Progenitor cell of endocrine pancreas (in vitro differentiated cells): ENCODE measurements at regions not wholly inside any gene's neighbourhood (a gene's known extent, or its start where the extent isn't known, plus 50 kb on each side); places are given as distances from the start of the nearest gene placed in this dataset.

ENCODE experiments used
- DNase-seq: peaks from one replicate; pipeline ENCODE4 v3.0.0; 2021; ENCODE audit warnings: low spot score; ENCODE audit not compliant: unreplicated experiment
- H3K27ac Mint-ChIP-seq: 2 replicates; pipeline ENCODE4 v1.8.0; 2021; ENCODE audit warnings: mild to moderate bottlenecking, moderate library complexity, mixed read lengths
- H3K27me3 Mint-ChIP-seq: 2 replicates; pipeline ENCODE4 v1.8.0; 2021; ENCODE audit warnings: mixed read lengths
- H3K36me3 Mint-ChIP-seq: 2 replicates; pipeline ENCODE4 v1.8.0; 2022; ENCODE audit warnings: mixed read lengths; ENCODE audit not compliant: insufficient read depth
- H3K4me1 Mint-ChIP-seq: 2 replicates; pipeline ENCODE4 v1.8.0; 2021; ENCODE audit warnings: low read depth, mixed read lengths
- H3K4me3 Mint-ChIP-seq: 2 replicates; pipeline ENCODE4 v1.8.0; 2021; ENCODE audit warnings: low read depth, mild to moderate bottlenecking, moderate library complexity, mixed read lengths
- H3K9me3 Mint-ChIP-seq: 2 replicates; pipeline ENCODE4 v1.8.0; 2021; ENCODE audit warnings: low read depth, mixed read lengths
- CTCF ChIP-seq: fragments of 200-600 bp; sonication (generic); IDR thresholded peaks from one replicate; pipeline ENCODE4 v1.5.0; 2021; ENCODE audit warnings: antibody characterized with exemption, mild to moderate bottlenecking; ENCODE audit not compliant: unreplicated experiment

DNA sequence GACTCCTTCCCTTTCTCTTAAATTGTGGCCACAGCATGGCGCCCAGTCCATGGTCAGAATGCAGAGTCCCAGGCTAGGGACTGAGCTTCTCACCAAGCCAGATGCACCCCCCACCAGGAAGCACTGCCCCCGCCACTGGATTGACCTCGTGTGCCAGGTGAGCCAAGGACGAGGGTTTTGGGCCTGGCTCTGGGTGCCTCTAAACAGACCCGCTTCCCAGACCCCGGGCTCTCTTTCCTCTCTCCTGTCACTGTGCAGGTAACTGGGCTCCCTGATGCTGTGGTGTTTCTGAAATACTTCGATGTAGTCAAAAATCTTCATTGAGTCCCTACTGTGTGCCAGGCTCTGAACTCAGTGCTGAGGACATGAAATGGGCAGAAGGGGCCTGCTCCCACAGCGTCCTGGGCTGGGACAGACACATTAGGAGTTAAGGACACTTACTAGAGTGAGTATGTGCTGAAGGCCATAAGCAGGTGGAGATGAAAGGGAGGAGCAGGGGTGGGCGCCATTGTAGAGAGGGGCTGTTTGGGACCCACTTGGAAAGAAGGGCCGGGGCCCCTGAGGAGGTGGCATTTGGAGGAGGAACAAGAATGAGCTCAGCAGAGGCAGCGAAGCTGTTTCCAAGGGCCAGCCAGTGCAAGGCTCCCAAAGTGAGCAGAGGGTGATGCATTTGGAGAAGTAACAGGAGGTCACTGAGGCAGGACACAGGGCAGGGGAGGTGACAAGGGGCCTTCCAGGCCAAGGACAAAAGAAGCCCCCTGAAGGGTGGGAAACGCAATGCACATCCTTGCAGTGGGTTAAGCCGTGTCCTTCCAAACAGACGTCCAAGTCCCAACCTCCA lies 217.1 kb downstream of the ANKRD60 start:
- no peak overlapping the region for H3K27ac Mint-ChIP-seq
- H3K36me3 Mint-ChIP-seq = no peaks in the 10 kb centered on the region
- H3K4me3 Mint-ChIP-seq = no peak overlapping the region
- peaks cover 28% of the 10 kb centered on the region for H3K27me3 Mint-ChIP-seq
- no peak for DNase-seq
- no peak for TF ChIP-seq CTCF
- peaks cover 8% of the 10 kb centered on the region for H3K4me1 Mint-ChIP-seq
- no peaks in the 10 kb centered on the region for H3K9me3 Mint-ChIP-seq

GRCh38 chr20:58010666-58011065 lies 217.8 kb downstream of the ANKRD60 start:
- Mint-ChIP-seq H3K4me3 (no peak overlapping the region), H3K36me3 (no peaks in the 10 kb centered on the region), H3K27me3 (peaks cover 28% of the 10 kb centered on the region), H3K4me1 (peaks cover 8% of the 10 kb centered on the region), H3K27ac (no peak overlapping the region), H3K9me3 (no peaks in the 10 kb centered on the region)
- DNase-seq = no peak
- TF ChIP-seq CTCF = no peak

- peaks cover 28% of the 10 kb centered on the region for H3K27me3 Mint-ChIP-seq
- H3K27ac Mint-ChIP-seq = no peak overlapping the region
- DNase-seq = no peak
- H3K4me3 Mint-ChIP-seq = no peak overlapping the region
- H3K4me1 Mint-ChIP-seq = peaks cover 8% of the 10 kb centered on the region
- no peaks in the 10 kb centered on the region for H3K9me3 Mint-ChIP-seq
- H3K36me3 Mint-ChIP-seq = no peaks in the 10 kb centered on the region
- TF ChIP-seq CTCF = no peak
Measured at GRCh38 chr20:58010186-58010585, 218.3 kb downstream of the ANKRD60 start.

- no peak for DNase-seq
- Mint-ChIP-seq H3K27me3 (peaks cover 28% of the 10 kb centered on the region), H3K4me1 (no peaks in the 10 kb centered on the region), H3K9me3 (no peaks in the 10 kb centered on the region), H3K4me3 (no peak overlapping the region), H3K27ac (no peak overlapping the region), H3K36me3 (no peaks in the 10 kb centered on the region)
- no peak for TF ChIP-seq CTCF
Measured at GRCh38 chr20:58008866-58009265, 219.6 kb downstream of the ANKRD60 start.

- no peak for TF ChIP-seq CTCF
- Mint-ChIP-seq H3K4me3 (no peak overlapping the region), H3K27ac (no peak overlapping the region), H3K9me3 (no peaks in the 10 kb centered on the region), H3K27me3 (peaks cover 28% of the 10 kb centered on the region), H3K4me1 (no peaks in the 10 kb centered on the region), H3K36me3 (no peaks in the 10 kb centered on the region)
- DNase-seq = no peak
Measured at GRCh38 chr20:58008413-58008812, 220.0 kb downstream of the ANKRD60 start.
